K562 (cell line): ENCODE measurements at regions not wholly inside any gene's neighbourhood (a gene's known extent, or its start where the extent isn't known, plus 50 kb on each side); places are given as distances from the start of the nearest gene placed in this dataset.

Experiments
- DPF2 ChIP-seq: fragments of 450-650 bp; IDR thresholded peaks from 2 replicates; pipeline ENCODE4 v1.6.1; 2016
- EP300 ChIP-seq: IDR thresholded peaks from 2 replicates; pipeline ENCODE4 v1.6.1; 2012; ENCODE audit warnings: low read length, improper control_type of control experiment
- EP400 ChIP-seq: fragments of 450-650 bp; IDR thresholded peaks from 2 replicates; pipeline ENCODE4 v1.6.1; 2017; ENCODE audit warnings: antibody characterized with exemption, mild to moderate bottlenecking, moderate library complexity
- FOSL1 ChIP-seq: fragments of 200-800 bp; sonication (Bioruptor generic); conservative IDR thresholded peaks from 2 replicates; pipeline ENCODE4 v1.6.1; 2016; ENCODE audit warnings: missing genetic modification characterization, missing compliant biosample characterization
- FOXJ3 ChIP-seq: sonication (generic); formaldehyde crosslinking; IDR thresholded peaks from 2 replicates; pipeline ENCODE4 v1.4.0; 2020; ENCODE audit warnings: mild to moderate bottlenecking, missing genetic modification reagents
- HNRNPL ChIP-seq: fragments of 200-400 bp; formaldehyde crosslinking; IDR thresholded peaks from 2 replicates; pipeline ENCODE4 v1.6.1; 2017; ENCODE audit warnings: low read depth, mild to moderate bottlenecking, low read length
- KLF10 ChIP-seq: fragments of 250-450 bp; sonication (Bioruptor Pico); IDR thresholded peaks from 2 replicates; pipeline ENCODE4 v1.6.1; 2021; ENCODE audit warnings: matching md5 sums
- NBN ChIP-seq: fragments of 450-650 bp; IDR thresholded peaks from 2 replicates; pipeline ENCODE4 v1.6.1; 2016; ENCODE audit warnings: low read depth, mild to moderate bottlenecking
- PCBP2 ChIP-seq: fragments of 200-400 bp; formaldehyde crosslinking; IDR thresholded peaks from 2 replicates; pipeline ENCODE4 v1.6.1; 2018; ENCODE audit warnings: low read length, low read depth, mild to moderate bottlenecking, moderate library complexity; ENCODE audit not compliant: poor library complexity, severe bottlenecking
- TRIM24 ChIP-seq, 2 experiments: fragments of 450-650 bp; IDR thresholded peaks; 2 replicates each; pipeline ENCODE4 v1.6.1; 2016
- ZNF589 ChIP-seq: fragments of 200-800 bp; sonication (Bioruptor generic); IDR thresholded peaks from 2 replicates; pipeline ENCODE4 v1.6.1; 2016; ENCODE audit warnings: low read depth, missing genetic modification characterization, missing compliant biosample characterization
- ZNF644 ChIP-seq: fragments of 200-800 bp; sonication (Bioruptor generic); IDR thresholded peaks from 2 replicates; pipeline ENCODE4 v1.6.1; 2016; ENCODE audit warnings: low read depth, missing genetic modification characterization, missing compliant biosample characterization
- TF ChIP-seq, protein P1 (sequence below), 2 experiments: fragments of 450-650 bp; formaldehyde crosslinking in 1 of 2; IDR thresholded peaks; 2 replicates each; pipeline versions ENCODE4 v1.4.0 to v1.6.1; 2014 to 2020; ENCODE audit warnings: mild to moderate bottlenecking in 2 of 2, borderline replicate concordance in 1 of 2, low read depth in 1 of 2
- TF ChIP-seq, protein P2 (sequence below): fragments of 450-650 bp; formaldehyde crosslinking; IDR thresholded peaks from 2 replicates; pipeline ENCODE4 v1.4.0; 2022; ENCODE audit warnings: mild to moderate bottlenecking, moderate library complexity
- TF ChIP-seq, protein P3 (sequence below), 2 experiments: IDR thresholded peaks in 1 of 2; conservative IDR thresholded peaks in 1 of 2; 2 replicates each; pipeline ENCODE4 v1.6.1; 2016; ENCODE audit warnings: low read depth in 2 of 2, mild to moderate bottlenecking in 1 of 2, missing compliant biosample characterization in 1 of 2, missing genetic modification characterization in 1 of 2, moderate library complexity in 1 of 2

DNA sequence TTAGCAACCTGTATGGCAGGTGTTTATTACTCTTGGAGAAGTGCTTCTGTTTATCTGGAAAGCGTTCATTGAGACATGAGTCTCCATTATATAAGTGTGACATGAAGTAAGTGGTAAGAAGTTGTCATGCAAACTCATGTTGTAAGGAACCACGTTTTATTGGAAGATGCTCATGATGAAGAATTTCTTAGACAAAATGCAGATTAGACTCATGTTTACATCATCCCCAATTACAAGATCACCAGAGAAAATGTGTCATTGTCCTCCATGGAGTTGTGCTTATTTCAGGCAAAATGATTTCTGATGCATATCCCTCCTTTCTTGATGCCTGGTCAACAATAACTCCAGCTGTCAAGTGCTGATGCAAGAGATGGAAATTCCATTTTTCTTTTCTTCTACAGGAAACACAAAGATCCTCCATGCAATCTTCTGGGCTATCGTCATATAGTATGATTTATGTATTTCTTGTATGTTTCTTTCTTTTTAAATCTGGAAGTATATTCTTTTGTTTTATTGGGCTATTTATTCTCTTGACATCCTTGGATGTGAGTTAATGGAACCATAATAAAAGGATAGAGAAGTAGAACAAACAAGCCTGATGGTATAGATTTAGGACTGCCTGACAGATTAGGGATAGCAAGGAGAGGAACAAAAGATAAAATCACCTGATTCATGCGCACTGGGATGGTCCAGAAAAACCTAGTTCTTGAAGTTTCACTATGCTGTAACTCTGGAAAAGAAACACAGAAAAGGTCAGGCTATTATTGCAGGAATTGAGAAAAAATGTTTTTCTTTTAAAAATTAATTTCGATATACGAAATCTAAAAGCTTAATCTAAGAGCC, 50.7 kb upstream of the DIAPH3 start (continued):
- TF ChIP-seq, protein P1, sequence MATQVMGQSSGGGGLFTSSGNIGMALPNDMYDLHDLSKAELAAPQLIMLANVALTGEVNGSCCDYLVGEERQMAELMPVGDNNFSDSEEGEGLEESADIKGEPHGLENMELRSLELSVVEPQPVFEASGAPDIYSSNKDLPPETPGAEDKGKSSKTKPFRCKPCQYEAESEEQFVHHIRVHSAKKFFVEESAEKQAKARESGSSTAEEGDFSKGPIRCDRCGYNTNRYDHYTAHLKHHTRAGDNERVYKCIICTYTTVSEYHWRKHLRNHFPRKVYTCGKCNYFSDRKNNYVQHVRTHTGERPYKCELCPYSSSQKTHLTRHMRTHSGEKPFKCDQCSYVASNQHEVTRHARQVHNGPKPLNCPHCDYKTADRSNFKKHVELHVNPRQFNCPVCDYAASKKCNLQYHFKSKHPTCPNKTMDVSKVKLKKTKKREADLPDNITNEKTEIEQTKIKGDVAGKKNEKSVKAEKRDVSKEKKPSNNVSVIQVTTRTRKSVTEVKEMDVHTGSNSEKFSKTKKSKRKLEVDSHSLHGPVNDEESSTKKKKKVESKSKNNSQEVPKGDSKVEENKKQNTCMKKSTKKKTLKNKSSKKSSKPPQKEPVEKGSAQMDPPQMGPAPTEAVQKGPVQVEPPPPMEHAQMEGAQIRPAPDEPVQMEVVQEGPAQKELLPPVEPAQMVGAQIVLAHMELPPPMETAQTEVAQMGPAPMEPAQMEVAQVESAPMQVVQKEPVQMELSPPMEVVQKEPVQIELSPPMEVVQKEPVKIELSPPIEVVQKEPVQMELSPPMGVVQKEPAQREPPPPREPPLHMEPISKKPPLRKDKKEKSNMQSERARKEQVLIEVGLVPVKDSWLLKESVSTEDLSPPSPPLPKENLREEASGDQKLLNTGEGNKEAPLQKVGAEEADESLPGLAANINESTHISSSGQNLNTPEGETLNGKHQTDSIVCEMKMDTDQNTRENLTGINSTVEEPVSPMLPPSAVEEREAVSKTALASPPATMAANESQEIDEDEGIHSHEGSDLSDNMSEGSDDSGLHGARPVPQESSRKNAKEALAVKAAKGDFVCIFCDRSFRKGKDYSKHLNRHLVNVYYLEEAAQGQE (IDR thresholded peaks at IDR 0.05; ENCODE audit: borderline replicate concordance) = peak; percentile 44; the same call in 1 of the 2 replicates
- TF ChIP-seq, protein P1 (CRISPR knock-in tag; IDR thresholded peaks at IDR 0.05; ENCODE audit: low read depth) = no peak
- TF ChIP-seq KLF10 (no peak), FOXJ3 (no peak), ZNF589 (CRISPR knock-in tag) (0 out of 2 replicates have a peak, but pooled peaks have one; percentile 41), FOSL1 (tag) (peak; percentile 52; the same call in 1 of the 2 replicates), NBN (no peak; the same call in 1 of the 2 replicates), TRIM24 (IDR thresholded peaks at IDR 0.05) (peak; percentile 76 to 81; a peak in 2 of 4 replicates), PCBP2 (no peak), ZNF644 (tag) (peak; percentile 36; the same call in 1 of the 2 replicates), EP300 (peak; percentile 57; the same call in 1 of the 2 replicates), EP400 (peak; percentile 31; the same call in 1 of the 2 replicates), HNRNPL (no peak), DPF2 (0 out of 2 replicates have a peak, but pooled peaks have one; percentile 14)
- TF ChIP-seq, protein P2, sequence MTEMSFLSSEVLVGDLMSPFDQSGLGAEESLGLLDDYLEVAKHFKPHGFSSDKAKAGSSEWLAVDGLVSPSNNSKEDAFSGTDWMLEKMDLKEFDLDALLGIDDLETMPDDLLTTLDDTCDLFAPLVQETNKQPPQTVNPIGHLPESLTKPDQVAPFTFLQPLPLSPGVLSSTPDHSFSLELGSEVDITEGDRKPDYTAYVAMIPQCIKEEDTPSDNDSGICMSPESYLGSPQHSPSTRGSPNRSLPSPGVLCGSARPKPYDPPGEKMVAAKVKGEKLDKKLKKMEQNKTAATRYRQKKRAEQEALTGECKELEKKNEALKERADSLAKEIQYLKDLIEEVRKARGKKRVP (CRISPR knock-in tag) = peak; percentile 88
- TF ChIP-seq, protein P3, sequence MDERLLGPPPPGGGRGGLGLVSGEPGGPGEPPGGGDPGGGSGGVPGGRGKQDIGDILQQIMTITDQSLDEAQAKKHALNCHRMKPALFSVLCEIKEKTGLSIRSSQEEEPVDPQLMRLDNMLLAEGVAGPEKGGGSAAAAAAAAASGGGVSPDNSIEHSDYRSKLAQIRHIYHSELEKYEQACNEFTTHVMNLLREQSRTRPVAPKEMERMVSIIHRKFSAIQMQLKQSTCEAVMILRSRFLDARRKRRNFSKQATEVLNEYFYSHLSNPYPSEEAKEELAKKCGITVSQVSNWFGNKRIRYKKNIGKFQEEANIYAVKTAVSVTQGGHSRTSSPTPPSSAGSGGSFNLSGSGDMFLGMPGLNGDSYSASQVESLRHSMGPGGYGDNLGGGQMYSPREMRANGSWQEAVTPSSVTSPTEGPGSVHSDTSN (CRISPR knock-in tag; IDR thresholded peaks at IDR 0.05; ENCODE audit: low read depth) = no peak
- TF ChIP-seq, protein P3 (tag; conservative IDR thresholded peaks at IDR 0.05; ENCODE audit: low read depth) = peak; percentile 76
